Chondrocyte (in vitro differentiated cells): ENCODE measurements at regions not wholly inside any gene's neighbourhood (a gene's known extent, or its start where the extent isn't known, plus 50 kb on each side); places are given as distances from the start of the nearest gene placed in this dataset.

Experiments used
- DNase-seq: peaks from one replicate; pipeline ENCODE4 v3.0.0; 2021; ENCODE audit warnings: mixed read lengths, low spot score
- H3K27ac Mint-ChIP-seq: one replicate; pipeline ENCODE4 v1.8.0; 2021; ENCODE audit warnings: mild to moderate bottlenecking, moderate library complexity, mixed read lengths; ENCODE audit not compliant: unreplicated experiment
- H3K27me3 Mint-ChIP-seq: 2 replicates; pipeline ENCODE4 v1.8.0; 2021; ENCODE audit warnings: low read depth, mixed read lengths
- H3K36me3 Mint-ChIP-seq: 2 replicates; pipeline ENCODE4 v1.8.0; 2021; ENCODE audit warnings: low read depth, mixed read lengths
- H3K4me1 Mint-ChIP-seq: 2 replicates; pipeline ENCODE4 v1.8.0; 2021; ENCODE audit warnings: low read depth, mild to moderate bottlenecking, mixed read lengths
- H3K4me3 Mint-ChIP-seq: one replicate; pipeline ENCODE4 v1.8.0; 2021; ENCODE audit warnings: mild to moderate bottlenecking, moderate library complexity, mixed read lengths; ENCODE audit not compliant: unreplicated experiment
- H3K9me3 Mint-ChIP-seq: 2 replicates; pipeline ENCODE4 v1.8.0; 2021; ENCODE audit warnings: low read depth, mixed read lengths
- TF ChIP-seq, protein P1 (sequence below): fragments of 200-600 bp; sonication (generic); IDR thresholded peaks from 2 replicates; pipeline ENCODE4 v1.5.0; 2021; ENCODE audit warnings: antibody characterized with exemption, mild to moderate bottlenecking, moderate library complexity

DNA sequence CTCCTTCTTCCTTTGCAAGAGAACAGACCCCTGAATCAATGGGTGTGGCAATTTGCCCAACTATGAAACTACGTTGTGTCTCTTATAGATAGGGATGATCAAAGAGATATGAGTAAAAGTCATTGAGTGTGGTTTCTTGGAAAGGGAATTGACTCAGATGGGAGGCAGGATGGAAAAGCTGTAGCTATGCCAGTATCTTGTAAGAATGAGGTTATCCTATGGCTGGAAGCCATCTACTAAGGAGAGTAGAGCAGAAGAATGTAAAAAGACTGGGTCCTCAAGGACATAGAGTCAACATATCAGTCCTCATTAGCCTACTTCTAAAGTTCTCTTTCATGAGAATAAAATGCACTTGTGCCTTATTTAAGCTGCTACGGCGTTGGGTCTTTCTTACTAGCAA lies 78.9 kb upstream of the POU2AF2 start:
- peaks cover 4% of the 10 kb centered on the region for H3K4me1 Mint-ChIP-seq
- H3K27me3 Mint-ChIP-seq = peaks cover 3% of the 10 kb centered on the region
- DNase-seq = no peak
- no peaks in the 10 kb centered on the region for H3K36me3 Mint-ChIP-seq
- H3K9me3 Mint-ChIP-seq = no peaks in the 10 kb centered on the region
- no peak overlapping the region for H3K27ac Mint-ChIP-seq
- TF ChIP-seq, protein P1, sequence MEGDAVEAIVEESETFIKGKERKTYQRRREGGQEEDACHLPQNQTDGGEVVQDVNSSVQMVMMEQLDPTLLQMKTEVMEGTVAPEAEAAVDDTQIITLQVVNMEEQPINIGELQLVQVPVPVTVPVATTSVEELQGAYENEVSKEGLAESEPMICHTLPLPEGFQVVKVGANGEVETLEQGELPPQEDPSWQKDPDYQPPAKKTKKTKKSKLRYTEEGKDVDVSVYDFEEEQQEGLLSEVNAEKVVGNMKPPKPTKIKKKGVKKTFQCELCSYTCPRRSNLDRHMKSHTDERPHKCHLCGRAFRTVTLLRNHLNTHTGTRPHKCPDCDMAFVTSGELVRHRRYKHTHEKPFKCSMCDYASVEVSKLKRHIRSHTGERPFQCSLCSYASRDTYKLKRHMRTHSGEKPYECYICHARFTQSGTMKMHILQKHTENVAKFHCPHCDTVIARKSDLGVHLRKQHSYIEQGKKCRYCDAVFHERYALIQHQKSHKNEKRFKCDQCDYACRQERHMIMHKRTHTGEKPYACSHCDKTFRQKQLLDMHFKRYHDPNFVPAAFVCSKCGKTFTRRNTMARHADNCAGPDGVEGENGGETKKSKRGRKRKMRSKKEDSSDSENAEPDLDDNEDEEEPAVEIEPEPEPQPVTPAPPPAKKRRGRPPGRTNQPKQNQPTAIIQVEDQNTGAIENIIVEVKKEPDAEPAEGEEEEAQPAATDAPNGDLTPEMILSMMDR = no peak
- no peak overlapping the region for H3K4me3 Mint-ChIP-seq

- Mint-ChIP-seq H3K4me3 (no peak overlapping the region), H3K9me3 (no peaks in the 10 kb centered on the region), H3K36me3 (no peaks in the 10 kb centered on the region), H3K4me1 (peaks cover 4% of the 10 kb centered on the region), H3K27ac (no peak overlapping the region), H3K27me3 (peaks cover 3% of the 10 kb centered on the region)
- DNase-seq = no peak
- TF ChIP-seq, protein P1 = no peak
These were observed 83.2 kb upstream of the POU2AF2 start for GRCh38 chr11:111162305-111162704.

GRCh38 chr11:111157571-111157970 lies 88.0 kb upstream of the POU2AF2 start:
- TF ChIP-seq, protein P1 = no peak
- Mint-ChIP-seq H3K4me3 (no peak overlapping the region), H3K36me3 (no peaks in the 10 kb centered on the region), H3K4me1 (peaks cover 4% of the 10 kb centered on the region), H3K9me3 (no peaks in the 10 kb centered on the region), H3K27me3 (no peaks in the 10 kb centered on the region), H3K27ac (no peak overlapping the region)
- DNase-seq = no peak

- TF ChIP-seq, protein P1 = no peak
- Mint-ChIP-seq H3K4me1 (no peaks in the 10 kb centered on the region), H3K27me3 (no peaks in the 10 kb centered on the region), H3K36me3 (no peaks in the 10 kb centered on the region), H3K9me3 (no peaks in the 10 kb centered on the region), H3K4me3 (no peak overlapping the region), H3K27ac (no peak overlapping the region)
- DNase-seq = no peak
These were observed 90.5 kb upstream of the POU2AF2 start for GRCh38 chr11:111155021-111155420.

DNA sequence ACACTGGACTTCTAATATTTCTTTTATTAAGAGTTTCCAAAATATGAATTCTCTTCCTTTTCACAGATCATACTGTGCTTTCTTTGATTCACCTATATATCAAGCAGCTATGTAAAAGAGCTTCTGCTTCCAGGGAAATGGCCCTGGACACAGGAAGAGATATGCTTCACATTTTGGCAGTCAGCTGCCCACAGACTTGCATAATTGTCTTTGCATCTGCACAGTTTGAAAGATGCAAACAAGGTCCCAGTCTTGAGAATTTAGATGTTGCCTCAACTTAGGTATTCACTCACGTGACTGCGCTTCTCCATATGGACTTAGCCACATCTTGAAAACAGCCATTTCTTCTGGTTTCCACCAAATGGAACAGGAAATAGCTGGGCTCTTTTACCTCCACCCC lies 92.3 kb upstream of the POU2AF2 start:
- H3K4me3 Mint-ChIP-seq = no peak overlapping the region
- no peaks in the 10 kb centered on the region for H3K27me3 Mint-ChIP-seq
- H3K4me1 Mint-ChIP-seq = peaks cover 12% of the 10 kb centered on the region
- no peak overlapping the region for H3K27ac Mint-ChIP-seq
- no peak for DNase-seq
- TF ChIP-seq, protein P1 = no peak
- H3K36me3 Mint-ChIP-seq = no peaks in the 10 kb centered on the region
- H3K9me3 Mint-ChIP-seq = no peaks in the 10 kb centered on the region
